GM19351 (cell line): ENCODE measurements at regions not wholly inside any gene's neighbourhood (a gene's known extent, or its start where the extent isn't known, plus 50 kb on each side); places are given as distances from the start of the nearest gene placed in this dataset.

Experiments used
- ATAC-seq: cut with Tn5 transposase; IDR thresholded peaks from one replicate; pipeline ENCODE4 v1.9.1; 2021; ENCODE audit warnings: mild to moderate bottlenecking, moderate library complexity; ENCODE audit not compliant: unreplicated experiment

GRCh38 chr11:114758627-114759026 lies 80.3 kb downstream of the NXPE2 start:
- ATAC-seq = no peak

GRCh38 chr11:114762408-114762807 lies 84.1 kb downstream of the NXPE2 start:
- ATAC-seq = no peak

- ATAC-seq = no peak
Observed at GRCh38 chr11:114764563-114764962, 86.2 kb downstream of the NXPE2 start.

- no peak for ATAC-seq
Observed at GRCh38 chr11:114771172-114771571, 92.8 kb downstream of the NXPE2 start.

GRCh38 chr11:114773541-114774338 lies 95.4 kb downstream of the NXPE2 start:
- ATAC-seq = no peak

GRCh38 chr11:114774599-114775361 lies 96.5 kb downstream of the NXPE2 start:
- ATAC-seq = peak; percentile 59

GRCh38 chr11:114775875-114776621 lies 97.7 kb downstream of the NXPE2 start:
- no peak for ATAC-seq

- no peak for ATAC-seq
Observed at GRCh38 chr11:114776956-114777355, 98.6 kb downstream of the NXPE2 start.

GRCh38 chr11:114779189-114779588 lies 100.9 kb downstream of the NXPE2 start:
- ATAC-seq = no peak

- ATAC-seq = no peak
Observed at GRCh38 chr11:114782650-114783310, 104.5 kb downstream of the NXPE2 start.

GRCh38 chr11:114783805-114784204 lies 105.5 kb downstream of the NXPE2 start:
- no peak for ATAC-seq

- ATAC-seq = no peak
Observed at GRCh38 chr11:114784216-114784615, 105.9 kb downstream of the NXPE2 start.

- no peak for ATAC-seq
Observed at GRCh38 chr11:114784891-114785290, 106.6 kb downstream of the NXPE2 start.

GRCh38 chr11:114785820-114786219 lies 107.5 kb downstream of the NXPE2 start:
- no peak for ATAC-seq

GRCh38 chr11:114787126-114787525 lies 108.8 kb downstream of the NXPE2 start:
- no peak for ATAC-seq

- no peak for ATAC-seq
Observed at GRCh38 chr11:114790910-114791309, 112.6 kb downstream of the NXPE2 start.

- no peak for ATAC-seq
Observed at GRCh38 chr11:114794048-114794684, 115.8 kb downstream of the NXPE2 start.

- ATAC-seq = no peak
Observed at GRCh38 chr11:114796954-114797721, 118.8 kb downstream of the NXPE2 start.

- no peak for ATAC-seq
Observed at GRCh38 chr11:114799476-114799875, 121.1 kb downstream of the NXPE2 start.

- no peak for ATAC-seq
Observed at GRCh38 chr11:114801773-114802172, 123.4 kb downstream of the NXPE2 start.
